Activated gamma-delta T cell treated with anti-CD3 and anti-CD28 coated beads, Interleukin-2, amount 50 U/mL, for 16 hours (primary cell): ENCODE measurements at regions not wholly inside any gene's neighbourhood (a gene's known extent, or its start where the extent isn't known, plus 50 kb on each side); places are given as distances from the start of the nearest gene placed in this dataset.

ENCODE experiments used
- DNase-seq: peaks from one replicate; pipeline ENCODE4 v3.0.0-alpha.2; 2020; ENCODE audit warnings: low read depth

- DNase-seq: no peak
These were observed 56.9 kb downstream of the SLITRK6 start for GRCh38 chr13:85742355-85742754.

GRCh38 chr13:85741017-85741416 lies 58.2 kb downstream of the SLITRK6 start:
- no peak for DNase-seq

- no peak for DNase-seq
These were observed 60.4 kb downstream of the SLITRK6 start for GRCh38 chr13:85738696-85739320.

GRCh38 chr13:85737952-85738351 lies 61.3 kb downstream of the SLITRK6 start:
- DNase-seq: no peak

- DNase-seq: no peak
These were observed 69.9 kb downstream of the SLITRK6 start for GRCh38 chr13:85729296-85729695.

- DNase-seq: no peak
These were observed 70.4 kb downstream of the SLITRK6 start for GRCh38 chr13:85728811-85729210.

- no peak for DNase-seq
These were observed 73.8 kb downstream of the SLITRK6 start for GRCh38 chr13:85725433-85725832.

GRCh38 chr13:85724546-85725432 lies 74.4 kb downstream of the SLITRK6 start:
- DNase-seq: no peak

- DNase-seq: no peak
These were observed 79.5 kb downstream of the SLITRK6 start for GRCh38 chr13:85719749-85720148.

- DNase-seq: no peak
These were observed 81.3 kb downstream of the SLITRK6 start for GRCh38 chr13:85717921-85718320.

- DNase-seq: no peak
These were observed 88.7 kb downstream of the SLITRK6 start for GRCh38 chr13:85710545-85710944.

GRCh38 chr13:85709721-85710120 lies 89.5 kb downstream of the SLITRK6 start:
- DNase-seq: no peak

GRCh38 chr13:85709072-85709471 lies 90.1 kb downstream of the SLITRK6 start:
- no peak for DNase-seq

GRCh38 chr13:85700906-85701305 lies 98.3 kb downstream of the SLITRK6 start:
- no peak for DNase-seq

- no peak for DNase-seq
These were observed 101.0 kb downstream of the SLITRK6 start for GRCh38 chr13:85698256-85698655.

- DNase-seq: no peak
These were observed 104.2 kb downstream of the SLITRK6 start for GRCh38 chr13:85694992-85695391.

GRCh38 chr13:85693889-85694511 lies 105.2 kb downstream of the SLITRK6 start:
- no peak for DNase-seq

GRCh38 chr13:85690368-85690767 lies 108.9 kb downstream of the SLITRK6 start:
- DNase-seq: no peak

- DNase-seq: no peak
These were observed 113.8 kb downstream of the SLITRK6 start for GRCh38 chr13:85685436-85685835.

GRCh38 chr13:85675151-85675907 lies 123.9 kb downstream of the SLITRK6 start:
- DNase-seq: no peak

GRCh38 chr13:85671336-85671735 lies 127.9 kb downstream of the SLITRK6 start:
- no peak for DNase-seq

- DNase-seq: no peak
These were observed 132.9 kb downstream of the SLITRK6 start for GRCh38 chr13:85666356-85666755.
